ENCODE measurements at regions not wholly inside any gene's neighbourhood (a gene's known extent, or its start where the extent isn't known, plus 50 kb on each side); places are given as distances from the start of the nearest gene placed in this dataset.

DNA sequence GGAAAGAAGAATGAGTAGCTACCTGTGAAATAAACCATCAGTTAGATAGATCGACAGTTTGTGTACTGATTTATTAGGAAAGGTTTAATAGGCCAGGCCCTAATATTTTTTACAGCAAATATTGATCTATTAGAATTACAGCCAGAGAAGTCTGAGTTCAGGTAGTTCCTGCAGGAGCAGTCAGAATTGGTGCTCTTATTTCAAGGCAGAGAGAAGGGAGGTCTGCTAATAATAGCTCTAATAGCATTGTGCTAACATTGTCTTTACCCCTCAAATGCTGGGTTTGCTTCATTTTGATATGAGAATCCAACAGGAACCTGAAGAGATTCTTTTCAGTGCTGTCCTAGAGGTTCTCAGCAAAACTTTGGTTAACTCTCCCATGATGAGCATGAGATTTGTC, 343.8 kb upstream of the NAV3 start:
- DNase-seq, result no peak

DNA sequence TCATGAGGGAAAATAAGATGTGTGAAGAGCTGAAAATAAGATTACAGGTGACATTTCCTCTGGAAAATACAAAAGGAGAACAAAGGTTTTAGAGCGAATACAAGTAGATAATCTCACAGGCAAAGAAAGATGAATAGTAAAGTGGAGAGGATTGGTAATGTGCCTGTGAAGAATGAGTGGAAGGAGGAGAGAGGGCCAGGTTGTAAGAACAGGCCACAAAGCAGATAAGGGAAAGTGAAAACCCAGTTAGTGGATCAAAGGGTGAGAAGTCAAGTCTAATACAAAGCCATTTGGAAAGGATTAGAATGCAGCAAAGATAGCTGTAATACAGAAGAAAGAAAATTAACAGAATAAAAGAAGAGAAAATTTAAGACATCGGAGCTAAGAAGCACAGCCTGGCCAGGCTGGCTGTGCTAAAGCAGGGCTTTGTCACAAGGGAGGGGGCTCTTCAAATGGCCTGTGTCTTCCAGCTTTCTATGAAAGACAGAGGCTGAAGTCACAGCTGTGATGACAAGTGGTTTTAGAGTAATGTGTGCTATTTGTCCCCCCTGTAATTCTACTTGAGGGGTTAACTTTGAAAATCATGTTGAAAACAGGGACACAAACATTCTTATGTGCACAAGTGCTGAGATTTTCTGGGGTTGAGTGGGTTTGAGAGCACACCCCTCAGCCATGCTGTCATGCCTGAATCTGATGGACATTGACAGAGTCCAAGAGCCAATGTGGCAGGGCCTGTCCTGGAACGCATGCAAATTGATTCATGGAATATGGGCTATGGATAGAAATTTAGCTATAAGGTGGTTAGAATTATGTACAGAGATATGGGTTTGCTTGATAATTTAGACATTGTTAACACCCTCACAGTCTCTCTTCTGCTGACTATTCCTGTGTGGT, 344.5 kb upstream of the NAV3 start:
- no peak for DNase-seq

DNA sequence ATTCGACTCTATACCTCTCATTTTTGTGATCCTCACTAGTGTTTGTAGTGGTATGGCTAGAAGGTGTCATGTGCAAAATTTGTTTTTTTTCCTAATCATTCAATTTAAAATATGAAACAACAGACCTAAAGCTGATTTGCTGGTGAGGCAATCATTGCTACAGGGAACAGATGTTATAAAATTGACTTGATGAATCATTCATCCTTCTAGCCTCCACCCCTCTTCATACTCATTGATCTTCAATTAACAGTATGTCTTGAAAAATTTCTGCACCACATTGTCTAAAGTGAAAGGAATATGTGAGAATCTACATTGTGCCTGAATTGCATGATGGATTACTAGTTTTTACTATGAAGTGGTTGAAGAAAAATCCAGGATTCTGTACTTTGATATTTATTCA, 349.0 kb upstream of the NAV3 start:
- no peak for DNase-seq

DNA sequence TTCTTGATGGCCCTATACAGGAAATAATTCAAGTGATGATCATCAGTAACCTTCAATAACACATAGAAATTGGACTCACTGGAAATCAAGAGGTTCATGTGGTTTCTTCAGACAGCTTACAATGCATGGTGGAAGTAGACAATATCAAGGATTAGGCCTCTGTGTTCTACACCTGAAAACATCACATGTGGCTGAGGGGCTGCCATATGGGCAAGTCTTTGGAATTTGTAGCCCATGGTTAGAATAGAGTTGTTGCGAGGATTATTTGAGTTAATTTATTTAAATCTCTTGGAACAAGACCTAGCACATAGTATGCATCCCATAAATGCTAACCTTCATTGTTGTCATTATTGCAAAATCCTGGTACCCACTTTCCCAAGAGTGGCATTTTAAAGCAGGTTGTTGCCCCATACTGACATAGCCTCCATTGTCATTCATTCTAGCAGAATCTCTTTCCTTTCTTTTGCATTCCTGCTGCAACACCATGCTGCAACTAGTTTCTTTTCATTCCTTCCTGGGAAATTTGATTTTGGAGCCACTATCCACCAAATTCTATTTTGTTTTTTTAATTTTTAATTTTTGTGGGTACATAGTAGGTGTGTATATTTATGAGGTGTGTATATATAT, 352.7 kb upstream of the NAV3 start:
- DNase-seq, result no peak

DNA sequence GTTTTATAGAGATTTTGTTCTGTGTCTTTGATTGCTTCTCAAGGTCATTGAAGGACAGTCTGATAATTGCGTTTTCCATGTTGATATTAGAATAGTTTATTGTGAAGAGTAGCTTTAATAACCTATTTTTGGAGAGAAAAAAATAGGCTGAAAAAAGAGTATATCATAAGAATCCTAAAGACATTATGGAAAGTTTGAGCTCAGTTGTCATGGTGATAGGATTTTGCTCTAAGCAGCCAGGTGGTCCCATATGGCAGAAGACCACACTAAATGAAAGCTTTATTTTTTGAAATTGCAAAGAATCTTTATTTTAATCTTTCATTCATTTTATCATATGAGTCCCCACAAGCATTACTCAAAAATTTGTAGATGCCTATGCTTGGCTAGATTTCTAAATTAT, 358.9 kb upstream of the NAV3 start:
- DNase-seq, result no peak

DNA sequence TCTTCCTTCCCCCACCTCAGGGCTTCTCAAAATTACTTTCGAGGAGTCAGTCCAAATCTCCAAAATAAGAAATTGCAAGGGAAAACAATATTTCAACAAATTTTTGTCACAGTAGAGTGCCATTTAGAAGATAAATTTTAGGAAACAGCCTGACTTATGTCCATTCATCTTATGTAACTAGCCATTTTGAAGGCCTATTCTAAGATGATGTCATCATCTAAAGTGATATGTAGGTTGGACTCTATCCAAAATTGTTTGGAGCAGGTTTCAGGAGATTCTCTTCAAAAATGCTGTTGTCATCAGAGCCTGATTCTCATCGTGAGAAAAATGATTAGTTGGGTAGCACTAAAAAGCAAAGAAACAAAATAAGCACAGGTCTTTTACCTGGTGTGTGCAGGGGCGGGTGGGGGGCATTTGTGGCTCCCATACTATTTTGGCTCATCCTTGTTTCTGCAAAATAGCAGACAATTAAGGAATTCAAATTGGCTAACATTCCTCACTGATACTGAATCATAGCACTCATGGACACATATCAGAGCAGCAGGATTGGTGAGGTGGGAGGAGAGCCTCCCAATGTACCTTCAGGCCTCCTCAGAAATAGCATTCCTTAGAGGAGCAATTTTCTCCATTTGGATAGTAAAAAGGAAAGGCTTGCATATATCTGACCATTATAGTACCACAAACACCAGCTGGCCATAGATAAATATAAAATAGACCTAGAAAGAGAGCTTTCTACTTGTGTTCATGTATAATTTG, 360.9 kb upstream of the NAV3 start:
- DNase-seq, result no peak

- DNase-seq, result no peak
Observed at GRCh38 chr12:77442633-77443032, 377.3 kb upstream of the E2F7 start.

GRCh38 chr12:77439749-77440148, 374.4 kb upstream of the E2F7 start:
- DNase-seq, result no peak

GRCh38 chr12:77438644-77439043, 373.3 kb upstream of the E2F7 start:
- no peak for DNase-seq

DNA sequence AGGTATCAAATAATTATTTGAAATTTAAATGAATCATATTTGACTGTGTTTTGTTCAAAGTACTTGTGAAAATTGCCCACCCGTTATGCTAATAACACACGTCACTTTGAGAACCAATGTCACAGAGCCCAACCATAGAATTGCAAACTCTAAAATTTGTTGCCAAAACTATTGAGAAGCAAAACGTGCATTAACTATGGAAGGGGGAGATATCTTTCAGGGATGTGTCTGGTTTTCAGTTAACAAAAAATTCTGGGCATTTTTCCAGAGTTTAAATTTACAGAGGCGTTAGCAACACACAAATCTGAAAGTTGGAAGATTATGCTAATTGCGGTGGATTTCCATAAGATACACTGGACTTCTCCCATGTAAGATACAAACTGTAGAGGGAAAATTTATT, 371.8 kb upstream of the E2F7 start:
- no peak for DNase-seq

DNA sequence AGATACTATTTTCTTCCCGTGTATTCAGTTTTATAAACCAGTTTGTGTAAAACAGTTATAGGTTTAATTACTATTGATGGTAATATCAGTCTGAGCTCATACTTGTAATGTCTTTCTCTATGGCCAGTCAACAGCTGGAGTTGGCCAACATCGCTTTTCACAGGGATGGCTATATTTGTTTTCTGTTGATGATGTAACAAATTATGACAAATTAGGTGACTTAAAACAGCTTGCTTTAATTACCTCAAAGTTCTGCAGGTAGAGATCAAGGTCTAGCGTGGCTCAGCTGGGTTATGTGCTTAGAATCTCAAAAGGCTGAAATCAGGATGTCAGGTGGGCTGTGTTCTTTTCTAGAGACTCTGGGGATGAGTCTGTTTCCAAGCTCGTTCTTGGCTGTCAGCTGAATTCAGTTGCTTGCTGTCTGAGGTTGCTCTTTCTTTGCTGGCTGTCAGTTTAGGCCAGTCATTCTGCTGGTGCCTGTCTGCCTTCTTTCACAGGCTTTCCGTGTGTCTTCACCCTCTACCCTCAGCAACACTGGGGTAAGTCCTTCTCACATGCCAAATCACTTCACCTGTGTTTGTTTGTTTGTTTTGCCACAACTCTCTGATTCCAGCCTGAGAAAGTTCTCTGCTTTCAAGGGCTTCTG, 370.2 kb upstream of the E2F7 start:
- DNase-seq, result no peak

- no peak for DNase-seq
Observed at GRCh38 chr12:77433799-77434198, 368.4 kb upstream of the E2F7 start.

DNA sequence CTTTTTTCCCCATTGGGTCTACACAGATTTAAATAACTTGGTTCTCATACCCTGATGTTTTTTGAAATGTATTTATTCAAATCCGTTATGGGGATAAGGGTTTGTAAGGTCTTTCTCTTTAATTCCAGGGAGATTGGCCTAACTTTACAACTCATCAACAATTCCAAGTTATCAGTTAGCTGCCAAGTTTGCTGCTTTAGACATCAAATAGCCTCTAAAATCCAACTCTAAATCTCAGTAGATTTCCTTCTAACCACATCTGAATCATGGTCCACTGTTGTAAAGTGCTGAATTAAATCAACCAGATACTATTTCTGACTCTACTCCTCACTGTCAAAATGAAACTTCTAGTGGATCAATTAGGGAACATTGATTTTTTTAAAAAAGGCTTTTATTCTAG, 364.1 kb upstream of the E2F7 start:
- no peak for DNase-seq

DNA sequence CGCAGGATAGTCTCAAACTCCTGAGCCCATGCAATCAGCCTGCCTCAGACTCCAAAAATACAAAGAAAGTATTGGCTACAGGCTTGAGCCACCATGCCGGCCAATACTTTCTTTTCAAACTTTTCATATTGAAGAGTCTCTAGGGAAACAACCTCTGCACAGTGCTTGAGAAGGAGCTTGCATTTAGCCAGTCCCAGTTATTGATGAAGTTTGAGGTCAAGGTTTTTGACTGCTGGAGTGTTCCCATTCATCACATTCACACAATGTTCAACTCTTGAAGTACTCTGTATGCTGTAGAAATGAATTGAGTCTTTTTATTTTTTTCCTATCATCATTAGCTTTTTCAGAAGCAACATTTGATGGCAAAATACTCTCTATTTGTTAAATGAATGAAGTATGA, 355.8 kb upstream of the E2F7 start:
- DNase-seq, result no peak

- DNase-seq, result no peak
Observed at GRCh38 chr12:77409551-77409950, 344.2 kb upstream of the E2F7 start.

GRCh38 chr12:77407931-77408330, 342.6 kb upstream of the E2F7 start:
- no peak for DNase-seq

GRCh38 chr12:77406219-77406905, 341.0 kb upstream of the E2F7 start:
- DNase-seq, result no peak

DNA sequence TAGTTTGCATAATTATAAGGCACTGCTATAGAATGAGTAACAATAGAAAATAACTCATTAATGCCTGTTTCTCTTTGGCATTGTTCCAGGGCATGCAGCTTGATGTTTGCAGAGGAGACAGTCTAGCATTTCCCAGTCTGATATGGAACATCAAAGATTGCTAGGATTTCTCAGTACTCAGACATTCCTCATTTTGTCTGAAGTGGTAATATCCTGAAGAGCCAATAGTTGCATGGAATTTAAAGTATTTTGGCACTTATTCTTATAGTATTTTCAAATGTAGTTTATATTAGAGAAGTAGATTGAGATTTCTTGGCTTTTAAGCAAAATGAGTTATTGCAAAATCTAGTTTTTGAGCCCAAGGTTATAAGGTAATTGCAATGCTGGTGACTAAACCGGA, 337.3 kb upstream of the E2F7 start:
- DNase-seq, result no peak

DNA sequence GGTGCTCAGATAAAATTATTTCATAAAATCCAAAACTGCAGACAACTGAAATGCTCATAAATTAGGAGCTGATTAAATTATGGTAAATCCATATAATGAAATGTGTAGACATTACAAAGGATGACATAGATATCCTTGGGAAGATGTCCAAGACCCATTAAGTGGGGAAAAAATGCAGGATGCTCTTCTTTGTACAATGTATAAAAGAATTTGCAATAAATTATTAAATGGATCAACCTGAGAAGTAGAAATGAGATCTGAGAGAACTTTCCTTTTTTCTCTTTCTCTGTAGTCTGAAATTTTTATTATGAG, 336.4 kb upstream of the E2F7 start:
- no peak for DNase-seq

DNA sequence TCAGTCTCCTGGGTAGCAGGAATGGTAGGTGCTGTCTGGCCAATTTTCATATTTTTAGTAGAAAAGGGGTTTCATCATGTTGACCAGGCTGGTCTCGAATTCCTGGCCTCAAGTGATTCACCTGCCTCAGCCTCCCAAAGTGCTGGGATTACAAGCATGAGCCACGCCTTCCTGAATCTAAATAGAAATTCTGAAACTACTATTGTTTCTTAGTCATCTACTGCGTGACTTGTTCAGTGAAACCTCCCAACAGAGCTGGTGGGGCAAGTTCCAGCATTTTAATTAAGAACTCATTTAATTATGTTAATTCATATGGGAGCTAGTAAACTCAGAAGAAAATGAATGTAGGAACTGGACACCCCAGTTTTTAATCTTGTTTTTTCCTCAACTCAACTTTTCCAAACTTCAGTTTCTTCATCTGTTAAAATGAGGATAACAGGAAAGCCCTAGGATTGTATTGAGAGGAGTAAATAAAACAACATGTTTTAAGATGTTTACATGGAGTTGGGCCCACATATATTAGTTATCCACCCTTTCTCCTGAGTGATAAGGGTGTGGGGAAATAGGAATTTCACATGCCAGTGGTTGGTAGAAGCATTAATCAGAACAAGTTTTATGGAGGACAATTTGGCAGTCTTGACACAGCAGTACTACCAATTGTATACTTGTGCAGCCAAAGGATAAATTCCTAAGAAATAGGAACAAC, 335.8 kb upstream of the E2F7 start:
- DNase-seq, result no peak

GRCh38 chr12:77392467-77393088, 327.2 kb upstream of the E2F7 start:
- no peak for DNase-seq
